ENCODE measurements at regions not wholly inside any gene's neighbourhood (a gene's known extent, or its start where the extent isn't known, plus 50 kb on each side); places are given as distances from the start of the nearest gene placed in this dataset.

GRCh38 chr2:184372484-184372883, 225.8 kb upstream of the ZNF804A start:
- Histone ChIP-seq H3K79me2 (ENCODE audit: control insufficient read depth, insufficient read depth, low read length) (no peaks in the 10 kb centered on the region), H2AFZ (ENCODE audit: low read depth, low read length) (no peak overlapping the region), H3K4me2 (ENCODE audit: insufficient read depth, low read length) (no peak overlapping the region), H3K27ac (ENCODE audit: extremely low read depth, low read depth, low read length) (no peak overlapping the region), H3K27me3 (ENCODE audit: control insufficient read depth in 2 of 2, insufficient read depth in 2 of 2, low read length in 2 of 2) (no peaks in the 10 kb centered on the region), H3K4me3 (no peak overlapping the region), H3K36me3 (ENCODE audit: control insufficient read depth, insufficient read depth, low read length) (no peaks in the 10 kb centered on the region), H3K9me1 (ENCODE audit: control insufficient read depth, insufficient read depth, low read length) (no peaks in the 10 kb centered on the region), H3K9ac (ENCODE audit: insufficient read depth in 1 of 2, low read depth in 2 of 2, low read length in 2 of 2) (no peak overlapping the region), H4K20me1 (replicated peaks; ENCODE audit: control insufficient read depth, insufficient read depth, low read length) (no peaks in the 10 kb centered on the region), H3K4me1 (replicated peaks in 1 of 2; ENCODE audit: control insufficient read depth in 2 of 2, insufficient read depth in 2 of 2, low read length in 2 of 2) (no peaks in the 10 kb centered on the region), H3K9me3 (replicated peaks; ENCODE audit: control insufficient read depth, insufficient read depth, low read depth, low read length) (peaks cover 2% of the 10 kb centered on the region; the same call in 1 of the 2 replicates)
- DNase-seq (ENCODE audit: extremely low read depth in 1 of 4, low spot score in 3 of 4) (no peak), ATAC-seq (no peak), FAIRE-seq (no peak)
- TF ChIP-seq, protein P1, sequence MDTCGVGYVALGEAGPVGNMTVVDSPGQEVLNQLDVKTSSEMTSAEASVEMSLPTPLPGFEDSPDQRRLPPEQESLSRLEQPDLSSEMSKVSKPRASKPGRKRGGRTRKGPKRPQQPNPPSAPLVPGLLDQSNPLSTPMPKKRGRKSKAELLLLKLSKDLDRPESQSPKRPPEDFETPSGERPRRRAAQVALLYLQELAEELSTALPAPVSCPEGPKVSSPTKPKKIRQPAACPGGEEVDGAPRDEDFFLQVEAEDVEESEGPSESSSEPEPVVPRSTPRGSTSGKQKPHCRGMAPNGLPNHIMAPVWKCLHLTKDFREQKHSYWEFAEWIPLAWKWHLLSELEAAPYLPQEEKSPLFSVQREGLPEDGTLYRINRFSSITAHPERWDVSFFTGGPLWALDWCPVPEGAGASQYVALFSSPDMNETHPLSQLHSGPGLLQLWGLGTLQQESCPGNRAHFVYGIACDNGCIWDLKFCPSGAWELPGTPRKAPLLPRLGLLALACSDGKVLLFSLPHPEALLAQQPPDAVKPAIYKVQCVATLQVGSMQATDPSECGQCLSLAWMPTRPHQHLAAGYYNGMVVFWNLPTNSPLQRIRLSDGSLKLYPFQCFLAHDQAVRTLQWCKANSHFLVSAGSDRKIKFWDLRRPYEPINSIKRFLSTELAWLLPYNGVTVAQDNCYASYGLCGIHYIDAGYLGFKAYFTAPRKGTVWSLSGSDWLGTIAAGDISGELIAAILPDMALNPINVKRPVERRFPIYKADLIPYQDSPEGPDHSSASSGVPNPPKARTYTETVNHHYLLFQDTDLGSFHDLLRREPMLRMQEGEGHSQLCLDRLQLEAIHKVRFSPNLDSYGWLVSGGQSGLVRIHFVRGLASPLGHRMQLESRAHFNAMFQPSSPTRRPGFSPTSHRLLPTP (IDR thresholded peaks at IDR 0.05; ENCODE audit: borderline replicate concordance, extremely low read depth, insufficient read length): no peak
- TF ChIP-seq NFE2 (IDR thresholded peaks at IDR 0.05; ENCODE audit: low read depth) (no peak), ATF3 (IDR thresholded peaks at IDR 0.05) (no peak), ATF3 (CRISPR knock-in tag; conservative IDR thresholded peaks at IDR 0.05) (no peak)
- no TSS peak for BruUV-seq (replicated peaks)
- POLR2A ChIA-PET: no interaction called here
- CTCF ChIA-PET (ENCODE audit: low intra/inter-chr PET ratio): no interaction called here
- intact Hi-C loops (cut with micrococcal nuclease) (no loop called here), in situ Hi-C loops (cut with MboI) (no loop called here)
